ENCODE measurements at regions not wholly inside any gene's neighbourhood (a gene's known extent, or its start where the extent isn't known, plus 50 kb on each side); places are given as distances from the start of the nearest gene placed in this dataset.

DNA sequence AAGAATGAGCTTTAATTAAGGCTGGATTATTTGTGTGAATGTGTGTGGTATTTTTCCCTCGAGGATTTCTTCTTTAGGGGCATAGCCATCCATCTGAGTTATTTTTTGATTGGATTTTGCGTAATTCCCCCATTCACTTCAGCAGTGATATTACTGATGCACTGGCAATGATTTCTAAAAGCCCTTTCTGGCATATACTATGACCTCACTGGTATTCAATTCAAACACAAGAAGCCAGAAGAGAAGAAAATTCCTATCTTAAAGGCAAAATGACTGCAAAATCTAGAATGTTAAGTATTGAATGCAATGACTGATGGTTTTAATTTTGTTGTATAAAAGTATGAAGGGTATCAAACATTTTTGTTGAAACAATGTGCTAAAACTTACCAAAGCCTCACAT lies 71.1 kb upstream of the DDIT4L start:
- Mint-ChIP-seq H3K27ac (ENCODE audit: unreplicated experiment) (no peak overlapping the region), H3K4me1 (ENCODE audit: low read depth, unreplicated experiment) (peaks cover 10% of the 10 kb centered on the region), H3K9me3 (ENCODE audit: unreplicated experiment) (peaks cover 13% of the 10 kb centered on the region), H3K36me3 (ENCODE audit: low read depth, unreplicated experiment) (no peaks in the 10 kb centered on the region), H3K4me3 (ENCODE audit: unreplicated experiment) (no peak overlapping the region), H3K27me3 (ENCODE audit: low read depth, unreplicated experiment) (no peaks in the 10 kb centered on the region)
- H4K20me1 ChIP-seq (ENCODE audit: insufficient read depth, low read length), result no peaks in the 10 kb centered on the region
- H3K27ac ChIP-seq (ENCODE audit: low read depth, low read length), result no peak overlapping the region
- no peaks in the 10 kb centered on the region for H3K36me3 ChIP-seq (ENCODE audit: insufficient read depth, low read length)
- TF ChIP-seq CTCF (IDR thresholded peaks at IDR 0.05; ENCODE audit: insufficient read depth, low read depth, low read length), result no peak
- TF ChIP-seq EZH2 (IDR thresholded peaks at IDR 0.05; ENCODE audit: insufficient read depth, low read length), result no peak
- no peaks in the 10 kb centered on the region for H3K79me2 ChIP-seq (ENCODE audit: insufficient read depth, low read length)
- FAIRE-seq (peak; percentile 32), DNase-seq (ENCODE audit: low read depth) (no peak)
- H3K9me3 ChIP-seq (ENCODE audit: insufficient read depth, low read depth, low read length), result no peaks in the 10 kb centered on the region
- no peaks in the 10 kb centered on the region for H3K4me1 ChIP-seq (ENCODE audit: insufficient read depth, low read length)
- H3K27me3 ChIP-seq (ENCODE audit: insufficient read depth, low read length), result no peaks in the 10 kb centered on the region
- H3K9ac ChIP-seq (ENCODE audit: low read length), result no peak overlapping the region
- no peak overlapping the region for H3K4me2 ChIP-seq (ENCODE audit: low read length)
- no peak overlapping the region for H2AFZ ChIP-seq (ENCODE audit: low read depth, low read length)
- no peak overlapping the region for H3K4me3 ChIP-seq (ENCODE audit: insufficient read depth, low read depth, low read length)

GRCh38 chr4:100258675-100259074 lies 68.4 kb upstream of the DDIT4L start:
- Histone ChIP-seq H3K4me2 (ENCODE audit: low read length) (no peak overlapping the region), H2AFZ (ENCODE audit: low read depth, low read length) (no peak overlapping the region), H3K27me3 (ENCODE audit: insufficient read depth, low read length) (no peaks in the 10 kb centered on the region), H3K4me3 (ENCODE audit: insufficient read depth, low read depth, low read length) (no peak overlapping the region), H3K36me3 (ENCODE audit: insufficient read depth, low read length) (no peaks in the 10 kb centered on the region), H3K9ac (ENCODE audit: low read length) (no peak overlapping the region), H3K9me3 (ENCODE audit: insufficient read depth, low read depth, low read length) (no peaks in the 10 kb centered on the region), H3K27ac (ENCODE audit: low read depth, low read length) (no peak overlapping the region), H3K4me1 (ENCODE audit: insufficient read depth, low read length) (no peaks in the 10 kb centered on the region), H4K20me1 (ENCODE audit: insufficient read depth, low read length) (no peaks in the 10 kb centered on the region), H3K79me2 (ENCODE audit: insufficient read depth, low read length) (no peaks in the 10 kb centered on the region)
- TF ChIP-seq CTCF (IDR thresholded peaks at IDR 0.05; ENCODE audit: insufficient read depth, low read depth, low read length), result no peak
- TF ChIP-seq EZH2 (IDR thresholded peaks at IDR 0.05; ENCODE audit: insufficient read depth, low read length), result no peak
- peaks cover 10% of the 10 kb centered on the region for H3K4me1 Mint-ChIP-seq (ENCODE audit: low read depth, unreplicated experiment)
- DNase-seq (ENCODE audit: low read depth), result no peak
- H3K27me3 Mint-ChIP-seq (ENCODE audit: low read depth, unreplicated experiment), result no peaks in the 10 kb centered on the region
- no peaks in the 10 kb centered on the region for H3K36me3 Mint-ChIP-seq (ENCODE audit: low read depth, unreplicated experiment)
- no peak overlapping the region for H3K27ac Mint-ChIP-seq (ENCODE audit: unreplicated experiment)
- H3K9me3 Mint-ChIP-seq (ENCODE audit: unreplicated experiment), result peaks cover 6% of the 10 kb centered on the region
- no peak overlapping the region for H3K4me3 Mint-ChIP-seq (ENCODE audit: unreplicated experiment)
- no peak for FAIRE-seq

GRCh38 chr4:100257567-100257966 lies 67.3 kb upstream of the DDIT4L start:
- Histone ChIP-seq H3K27me3 (ENCODE audit: insufficient read depth, low read length) (no peaks in the 10 kb centered on the region), H3K9ac (ENCODE audit: low read length) (no peak overlapping the region), H3K4me1 (ENCODE audit: insufficient read depth, low read length) (no peaks in the 10 kb centered on the region), H3K79me2 (ENCODE audit: insufficient read depth, low read length) (no peaks in the 10 kb centered on the region), H2AFZ (ENCODE audit: low read depth, low read length) (no peak overlapping the region), H3K36me3 (ENCODE audit: insufficient read depth, low read length) (no peaks in the 10 kb centered on the region), H4K20me1 (ENCODE audit: insufficient read depth, low read length) (no peaks in the 10 kb centered on the region), H3K4me3 (ENCODE audit: insufficient read depth, low read depth, low read length) (no peak overlapping the region), H3K9me3 (ENCODE audit: insufficient read depth, low read depth, low read length) (no peaks in the 10 kb centered on the region), H3K27ac (ENCODE audit: low read depth, low read length) (no peak overlapping the region), H3K4me2 (ENCODE audit: low read length) (no peak overlapping the region)
- no peak for TF ChIP-seq EZH2 (IDR thresholded peaks at IDR 0.05; ENCODE audit: insufficient read depth, low read length)
- TF ChIP-seq CTCF (IDR thresholded peaks at IDR 0.05; ENCODE audit: insufficient read depth, low read depth, low read length), result no peak
- DNase-seq (ENCODE audit: low read depth) (no peak), FAIRE-seq (no peak)
- H3K27ac Mint-ChIP-seq (ENCODE audit: unreplicated experiment), result no peak overlapping the region
- no peaks in the 10 kb centered on the region for H3K27me3 Mint-ChIP-seq (ENCODE audit: low read depth, unreplicated experiment)
- H3K9me3 Mint-ChIP-seq (ENCODE audit: unreplicated experiment), result no peaks in the 10 kb centered on the region
- no peaks in the 10 kb centered on the region for H3K36me3 Mint-ChIP-seq (ENCODE audit: low read depth, unreplicated experiment)
- H3K4me1 Mint-ChIP-seq (ENCODE audit: low read depth, unreplicated experiment), result peaks cover 10% of the 10 kb centered on the region
- H3K4me3 Mint-ChIP-seq (ENCODE audit: unreplicated experiment), result no peak overlapping the region
